HG03108 (cell line): ENCODE measurements at regions not wholly inside any gene's neighbourhood (a gene's known extent, or its start where the extent isn't known, plus 50 kb on each side); places are given as distances from the start of the nearest gene placed in this dataset.

Experiments used
- ATAC-seq: cut with Tn5 transposase; IDR thresholded peaks from one replicate; pipeline ENCODE4 v1.9.1; 2021; ENCODE audit warnings: moderate library complexity; ENCODE audit not compliant: unreplicated experiment

GRCh38 chr7:16978358-16979244, 96.8 kb upstream of the AGR3 start:
- no peak for ATAC-seq

DNA sequence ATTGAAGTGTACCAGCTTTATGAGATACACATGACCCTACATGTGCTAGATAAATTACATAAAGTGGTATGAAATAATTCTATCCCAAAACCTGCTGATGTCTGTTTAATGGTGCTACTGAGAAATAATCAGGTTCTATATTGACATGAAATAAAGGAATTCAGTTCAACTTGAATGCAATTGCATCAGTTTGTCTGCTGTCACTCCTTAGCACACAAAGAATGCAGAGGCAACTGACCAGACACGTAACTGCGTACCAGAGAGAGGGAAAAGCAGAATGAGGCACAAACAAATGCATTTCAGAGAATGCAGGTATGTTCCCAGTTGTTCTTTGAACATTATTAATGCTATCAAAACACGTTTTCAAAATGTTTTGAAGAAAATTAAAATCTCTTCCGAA, 98.8 kb upstream of the AGR3 start:
- no peak for ATAC-seq

- ATAC-seq = no peak
Measured at GRCh38 chr7:16982640-16983350, 101.0 kb upstream of the AGR3 start.

DNA sequence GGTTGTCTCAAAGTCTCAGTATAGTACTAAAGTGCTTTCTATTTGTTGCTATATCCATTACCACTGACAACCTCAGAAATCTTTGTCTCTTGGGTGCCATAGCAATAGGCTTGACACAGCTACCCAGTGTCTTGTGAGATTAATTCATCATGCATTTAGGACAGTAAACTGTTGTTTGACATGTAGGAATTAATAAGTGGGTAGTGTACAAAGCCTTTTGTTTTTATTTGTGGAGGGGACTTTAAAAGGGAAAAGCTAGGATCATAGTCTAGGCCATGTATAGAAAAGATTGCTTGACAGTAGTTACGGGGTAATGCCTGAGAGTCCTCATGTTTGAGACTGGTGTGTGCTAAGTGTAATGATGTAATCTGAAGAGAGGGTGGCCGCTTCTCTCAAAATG, 102.6 kb upstream of the AGR3 start:
- no peak for ATAC-seq

DNA sequence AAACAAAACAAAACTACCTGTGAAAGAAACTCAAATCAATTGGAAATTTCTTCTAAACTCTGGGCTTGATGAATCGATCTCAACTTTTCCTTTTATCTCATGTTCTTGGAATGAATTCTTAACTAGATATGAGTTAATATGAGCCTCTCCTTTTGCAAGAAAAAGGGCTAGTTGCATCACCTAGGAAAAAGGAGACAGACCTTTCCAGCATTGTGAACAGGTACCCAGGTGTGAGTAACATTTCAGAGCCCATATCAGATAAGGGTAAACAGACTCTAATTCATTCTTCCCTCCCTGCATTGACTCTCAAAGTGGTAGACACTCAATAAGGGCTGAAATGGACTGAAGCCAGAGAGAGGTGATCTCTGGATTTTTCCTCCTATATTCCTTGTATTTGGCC, 103.8 kb upstream of the AGR3 start:
- ATAC-seq = no peak

DNA sequence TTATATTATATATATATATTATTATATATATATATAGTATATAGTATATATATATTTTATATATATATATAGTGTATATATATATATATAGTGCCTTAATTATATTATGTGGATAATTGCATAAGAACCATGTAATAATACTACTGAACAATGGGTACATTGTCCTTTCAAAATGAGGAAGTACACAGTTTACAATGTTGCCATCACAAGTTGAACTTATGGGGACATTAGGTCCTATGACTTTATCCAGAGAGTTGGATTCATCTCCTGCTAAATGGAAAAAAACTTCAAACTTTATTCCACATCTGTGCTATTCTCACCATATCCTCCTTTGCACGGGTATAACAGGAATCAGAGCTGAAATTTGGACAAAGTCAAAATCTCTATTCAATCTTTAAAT, 105.0 kb upstream of the AGR3 start:
- ATAC-seq = no peak

DNA sequence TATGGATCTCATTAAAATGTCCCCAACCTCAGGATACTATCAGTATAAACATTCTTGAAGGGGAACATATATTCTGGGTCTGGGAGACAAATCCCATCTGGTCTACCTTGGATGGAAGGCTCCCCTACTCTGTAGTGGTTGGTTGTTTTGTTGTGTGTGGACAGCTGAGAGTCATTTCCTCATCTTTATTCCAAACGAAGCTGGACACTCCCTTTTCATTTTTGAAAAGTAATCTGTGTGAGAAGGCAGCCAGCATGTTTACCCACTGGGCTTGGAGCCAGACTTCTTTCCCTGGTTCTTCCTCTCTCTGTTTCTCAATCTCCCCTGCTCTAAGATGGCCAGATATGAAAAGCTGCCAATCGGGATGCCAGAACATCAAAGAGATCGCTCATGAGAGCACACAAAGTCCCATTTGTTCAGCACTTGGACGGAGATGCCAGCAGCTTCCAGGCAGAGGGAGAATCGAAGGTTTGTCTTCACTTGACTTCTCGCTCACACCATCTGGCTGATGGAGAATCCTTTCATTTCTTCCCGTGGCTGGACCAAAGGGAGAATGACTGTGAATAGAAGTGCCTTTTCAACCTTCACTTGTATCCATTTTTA, 108.1 kb upstream of the AGR3 start:
- ATAC-seq = no peak

- ATAC-seq = no peak
Measured at GRCh38 chr7:16991551-16991950, 109.8 kb upstream of the AGR3 start.

- ATAC-seq = no peak
Measured at GRCh38 chr7:16993543-16993942, 111.8 kb upstream of the AGR3 start.

DNA sequence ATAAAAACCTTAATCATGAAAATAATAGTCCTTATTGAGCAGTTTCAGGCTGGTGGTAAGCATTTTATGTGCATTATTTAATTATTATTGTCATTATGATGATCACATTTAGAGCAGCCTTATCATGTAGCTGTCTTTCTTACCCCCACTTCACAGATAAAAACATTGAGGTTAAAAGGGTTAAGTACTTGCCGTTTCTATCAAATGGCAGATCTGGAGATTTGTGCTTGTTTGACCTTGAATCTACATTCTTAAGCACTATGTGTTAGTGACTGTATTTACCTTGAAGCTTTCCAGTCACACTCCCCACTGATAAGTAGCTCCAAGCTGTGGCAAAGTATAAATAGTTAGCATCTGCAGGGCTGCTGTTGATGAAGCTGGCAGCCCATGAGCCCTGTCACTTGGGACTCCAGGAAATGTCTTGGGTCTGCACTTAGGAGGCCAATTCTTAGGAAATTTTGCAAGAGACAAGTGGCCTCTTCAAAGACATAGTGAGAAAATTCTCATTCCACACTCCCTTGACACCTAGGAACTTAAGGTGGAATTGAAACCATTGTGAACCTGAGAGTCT, 116.8 kb upstream of the AGR3 start:
- ATAC-seq = no peak

- no peak for ATAC-seq
Measured at GRCh38 chr7:16999541-17000267, 117.9 kb upstream of the AGR3 start.

GRCh38 chr7:17005271-17005670, 123.5 kb upstream of the AGR3 start:
- ATAC-seq = no peak

DNA sequence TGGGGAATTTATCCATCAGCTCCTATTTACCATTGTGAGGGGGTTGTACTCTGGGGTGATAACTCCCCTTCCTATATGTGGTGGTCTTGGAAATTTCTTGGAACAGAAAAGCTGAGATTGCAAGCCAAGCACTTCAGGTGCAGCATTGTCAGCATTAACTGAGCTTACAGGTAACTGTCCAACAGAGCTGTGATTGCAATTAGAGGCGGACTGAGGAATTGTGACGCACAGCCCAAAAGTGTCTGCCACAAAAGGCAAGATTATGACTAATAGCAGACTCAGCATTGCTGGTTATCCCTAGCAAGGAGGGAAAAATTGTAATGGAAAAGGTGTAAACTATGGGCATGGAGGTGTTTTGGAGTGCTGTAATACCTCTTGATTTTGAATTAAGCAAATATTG, 126.1 kb upstream of the AGR3 start:
- ATAC-seq = no peak

- ATAC-seq = no peak
Measured at GRCh38 chr7:17009007-17009719, 127.4 kb upstream of the AGR3 start.

- ATAC-seq = no peak
Measured at GRCh38 chr7:17009933-17010332, 128.2 kb upstream of the AGR3 start.

- no peak for ATAC-seq
Measured at GRCh38 chr7:17010637-17011300, 129.0 kb upstream of the AGR3 start.

DNA sequence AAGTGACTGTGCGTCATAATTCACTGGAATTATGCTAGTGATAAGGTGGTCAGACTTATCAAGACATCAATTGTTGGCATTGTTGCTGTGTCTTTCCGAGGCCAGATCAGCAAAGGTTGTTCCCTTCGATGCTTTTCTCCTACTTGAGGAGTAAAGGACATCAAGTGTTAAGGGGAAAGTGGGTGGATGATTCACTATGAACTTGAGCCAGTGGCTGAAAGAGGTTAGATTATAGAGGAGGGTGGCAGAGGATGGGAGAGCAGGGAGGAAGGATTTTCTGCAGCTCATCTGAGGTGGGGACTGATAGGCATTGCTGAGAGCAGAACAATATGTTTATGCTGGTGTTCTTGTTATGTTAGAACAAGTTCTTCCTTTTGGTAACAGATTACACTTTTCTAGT, 131.4 kb upstream of the AGR3 start:
- ATAC-seq = no peak

DNA sequence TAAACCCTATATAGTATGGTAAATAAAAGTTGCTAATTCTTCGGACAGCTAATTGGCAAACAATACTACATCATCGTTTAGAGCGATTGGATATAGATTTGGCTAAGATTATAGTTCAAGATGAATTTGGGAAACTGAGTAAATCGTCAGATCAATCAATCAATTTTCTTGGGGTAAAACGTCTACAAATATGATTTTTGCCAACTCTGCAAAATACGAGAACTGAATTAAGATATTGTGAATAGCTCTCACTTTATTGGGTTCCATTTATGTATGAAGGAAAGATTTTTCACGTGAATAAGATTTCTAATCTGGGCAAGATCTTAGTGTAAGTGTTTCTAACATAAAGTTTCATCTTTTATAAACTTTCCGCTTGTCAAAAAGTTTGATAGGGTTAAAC, 132.9 kb upstream of the AGR3 start:
- ATAC-seq = no peak

GRCh38 chr7:17015598-17016031, 133.8 kb upstream of the AGR3 start:
- ATAC-seq = no peak
